Ishikawa (cell line): ENCODE measurements at regions not wholly inside any gene's neighbourhood (a gene's known extent, or its start where the extent isn't known, plus 50 kb on each side); places are given as distances from the start of the nearest gene placed in this dataset.
A peak's percentile ranks its signal among the peaks of the same experiment; 100 is the strongest.

Experiments
- CEBPB ChIP-seq: IDR thresholded peaks from 2 replicates; pipeline ENCODE4 v1.6.1; 2012
- CREB1 ChIP-seq: IDR thresholded peaks from 2 replicates; pipeline ENCODE4 v1.6.1; 2012; ENCODE audit warnings: low read depth
- EGR1 ChIP-seq: IDR thresholded peaks from 2 replicates; pipeline ENCODE4 v1.6.1; 2012
- EP300 ChIP-seq: IDR thresholded peaks from 2 replicates; pipeline ENCODE4 v1.6.1; 2012; ENCODE audit warnings: borderline replicate concordance
- FOXM1 ChIP-seq: IDR thresholded peaks from 2 replicates; pipeline ENCODE4 v1.6.1; 2012; ENCODE audit warnings: low read depth, borderline replicate concordance
- NFIC ChIP-seq: IDR thresholded peaks from 2 replicates; pipeline ENCODE4 v1.6.1; 2012
- RAD21 ChIP-seq: IDR thresholded peaks from 2 replicates; pipeline ENCODE4 v1.6.1; 2012; ENCODE audit warnings: low read depth
- TAF1 ChIP-seq: IDR thresholded peaks from 2 replicates; pipeline ENCODE4 v1.6.1; 2012; ENCODE audit warnings: low read depth, mild to moderate bottlenecking
- TCF12 ChIP-seq: IDR thresholded peaks from 2 replicates; pipeline ENCODE4 v1.6.1; 2012; ENCODE audit warnings: low read depth
- TEAD4 ChIP-seq: IDR thresholded peaks from 2 replicates; pipeline ENCODE4 v1.6.1; 2012
- YY1 ChIP-seq: IDR thresholded peaks from 2 replicates; pipeline ENCODE4 v1.6.1; 2012; ENCODE audit warnings: low read depth
- ZBTB7A ChIP-seq: IDR thresholded peaks from 2 replicates; pipeline ENCODE4 v1.6.1; 2012; ENCODE audit warnings: low read depth
- TF ChIP-seq, protein P1 (sequence below): IDR thresholded peaks from 2 replicates; pipeline ENCODE4 v1.6.1; 2012
- TF ChIP-seq, protein P2 (sequence below): IDR thresholded peaks from 2 replicates; pipeline ENCODE4 v1.6.1; 2012
- TF ChIP-seq, protein P3 (sequence below): IDR thresholded peaks from 2 replicates; pipeline ENCODE4 v1.6.1; 2012; ENCODE audit warnings: low read depth, mild to moderate bottlenecking

DNA sequence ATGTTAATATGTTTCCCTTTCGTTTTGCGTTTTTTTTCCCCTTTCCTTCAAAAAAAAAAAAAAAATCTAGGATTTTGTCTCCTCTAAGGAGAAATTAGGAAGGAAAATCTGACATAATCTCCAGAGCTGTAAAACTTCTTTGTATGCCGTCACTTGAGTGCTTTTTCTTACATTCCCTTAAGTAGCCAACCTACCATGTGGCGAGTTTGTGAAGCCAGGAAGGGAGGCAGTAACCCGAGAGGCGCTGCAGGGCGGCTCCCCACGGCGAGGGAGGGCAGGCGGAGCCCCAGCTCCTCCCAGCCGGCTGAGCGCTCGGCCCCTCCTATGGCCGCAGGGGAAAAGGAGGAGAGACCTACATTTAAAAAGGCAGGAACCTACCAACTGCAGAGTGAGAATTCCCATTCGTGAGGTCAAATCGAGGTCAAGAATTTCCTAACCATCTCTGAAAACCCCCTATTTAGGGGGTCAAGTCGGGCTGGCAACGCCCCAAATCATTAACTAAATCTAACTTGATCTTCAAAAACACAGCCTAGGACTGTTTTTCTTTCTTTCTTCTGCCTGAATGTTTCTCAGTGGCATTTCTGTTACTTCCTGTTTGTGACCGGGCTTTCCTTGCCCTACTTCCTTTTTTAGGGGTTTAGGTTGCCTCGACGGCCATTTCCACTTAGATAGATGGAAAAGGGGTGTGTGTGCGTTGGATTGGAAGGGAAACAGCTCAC lies 345.1 kb upstream of the KLF3 start:
- TF ChIP-seq CREB1 (no peak), NFIC (0 out of 2 replicates have a peak, but pooled peaks have one; percentile 9), TCF12 (peak; percentile 66; the same call in 1 of the 2 replicates), RAD21 (peak; percentile 1; the same call in 1 of the 2 replicates), EP300 (peak; percentile 40; the same call in 1 of the 2 replicates)
- TF ChIP-seq, protein P1, sequence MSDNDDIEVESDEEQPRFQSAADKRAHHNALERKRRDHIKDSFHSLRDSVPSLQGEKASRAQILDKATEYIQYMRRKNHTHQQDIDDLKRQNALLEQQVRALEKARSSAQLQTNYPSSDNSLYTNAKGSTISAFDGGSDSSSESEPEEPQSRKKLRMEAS, result peak; percentile 79
- TF ChIP-seq, protein P2, sequence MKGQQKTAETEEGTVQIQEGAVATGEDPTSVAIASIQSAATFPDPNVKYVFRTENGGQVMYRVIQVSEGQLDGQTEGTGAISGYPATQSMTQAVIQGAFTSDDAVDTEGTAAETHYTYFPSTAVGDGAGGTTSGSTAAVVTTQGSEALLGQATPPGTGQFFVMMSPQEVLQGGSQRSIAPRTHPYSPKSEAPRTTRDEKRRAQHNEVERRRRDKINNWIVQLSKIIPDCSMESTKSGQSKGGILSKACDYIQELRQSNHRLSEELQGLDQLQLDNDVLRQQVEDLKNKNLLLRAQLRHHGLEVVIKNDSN, result no peak

DNA sequence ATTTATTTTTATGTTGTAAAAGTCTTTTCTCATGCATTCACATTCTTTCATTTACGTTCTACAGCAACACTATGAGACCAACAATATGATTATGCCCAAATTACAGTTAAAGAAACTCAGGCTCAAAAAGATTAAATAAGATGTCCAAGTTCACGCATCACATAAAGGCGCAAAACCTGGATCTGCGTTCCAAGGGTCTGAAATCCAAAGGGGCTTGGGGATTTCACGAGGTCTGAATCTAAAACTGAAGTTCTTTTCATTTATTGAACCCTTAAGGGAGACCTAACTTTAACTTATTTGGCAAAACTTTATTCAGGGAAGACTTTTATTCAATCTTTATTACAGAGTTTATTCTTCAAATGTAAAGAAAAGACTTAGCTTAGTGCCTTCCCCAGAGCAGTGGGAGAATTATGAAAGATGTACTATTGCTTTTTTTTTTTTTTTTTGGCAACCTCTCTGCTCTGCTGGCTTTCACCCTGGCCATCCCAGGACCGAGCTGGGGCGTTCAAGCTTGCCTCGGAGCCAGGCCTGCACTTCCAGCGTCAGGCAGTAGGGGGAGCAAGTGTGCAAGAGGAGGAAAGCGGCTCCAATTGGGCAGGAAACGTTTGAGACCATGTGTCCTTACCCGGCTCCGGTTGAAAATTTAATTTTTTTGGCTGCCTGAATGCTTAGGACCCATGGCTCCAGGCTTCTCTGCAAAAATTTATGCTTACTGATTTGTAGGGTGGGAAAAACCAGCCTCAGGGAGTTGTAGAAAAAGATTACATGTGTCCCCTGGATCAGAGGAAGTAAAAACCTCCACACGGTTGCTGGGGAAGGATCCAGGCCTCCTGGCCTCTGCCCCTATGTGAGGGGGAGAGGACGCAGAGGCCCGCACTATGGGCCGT lies 344.3 kb upstream of the KLF3 start:
- TF ChIP-seq FOXM1, result no peak
- no peak for TF ChIP-seq CEBPB
- TF ChIP-seq TEAD4, result no peak
- TF ChIP-seq CREB1, result no peak
- peak; percentile 92 for TF ChIP-seq RAD21
- TF ChIP-seq, protein P1, result peak; percentile 55; the same call in 1 of the 2 replicates
- TF ChIP-seq, protein P2, result 0 out of 2 replicates have a peak, but pooled peaks have one; percentile 3
- TF ChIP-seq TAF1, result no peak
- TF ChIP-seq EGR1, result no peak
- TF ChIP-seq, protein P3, sequence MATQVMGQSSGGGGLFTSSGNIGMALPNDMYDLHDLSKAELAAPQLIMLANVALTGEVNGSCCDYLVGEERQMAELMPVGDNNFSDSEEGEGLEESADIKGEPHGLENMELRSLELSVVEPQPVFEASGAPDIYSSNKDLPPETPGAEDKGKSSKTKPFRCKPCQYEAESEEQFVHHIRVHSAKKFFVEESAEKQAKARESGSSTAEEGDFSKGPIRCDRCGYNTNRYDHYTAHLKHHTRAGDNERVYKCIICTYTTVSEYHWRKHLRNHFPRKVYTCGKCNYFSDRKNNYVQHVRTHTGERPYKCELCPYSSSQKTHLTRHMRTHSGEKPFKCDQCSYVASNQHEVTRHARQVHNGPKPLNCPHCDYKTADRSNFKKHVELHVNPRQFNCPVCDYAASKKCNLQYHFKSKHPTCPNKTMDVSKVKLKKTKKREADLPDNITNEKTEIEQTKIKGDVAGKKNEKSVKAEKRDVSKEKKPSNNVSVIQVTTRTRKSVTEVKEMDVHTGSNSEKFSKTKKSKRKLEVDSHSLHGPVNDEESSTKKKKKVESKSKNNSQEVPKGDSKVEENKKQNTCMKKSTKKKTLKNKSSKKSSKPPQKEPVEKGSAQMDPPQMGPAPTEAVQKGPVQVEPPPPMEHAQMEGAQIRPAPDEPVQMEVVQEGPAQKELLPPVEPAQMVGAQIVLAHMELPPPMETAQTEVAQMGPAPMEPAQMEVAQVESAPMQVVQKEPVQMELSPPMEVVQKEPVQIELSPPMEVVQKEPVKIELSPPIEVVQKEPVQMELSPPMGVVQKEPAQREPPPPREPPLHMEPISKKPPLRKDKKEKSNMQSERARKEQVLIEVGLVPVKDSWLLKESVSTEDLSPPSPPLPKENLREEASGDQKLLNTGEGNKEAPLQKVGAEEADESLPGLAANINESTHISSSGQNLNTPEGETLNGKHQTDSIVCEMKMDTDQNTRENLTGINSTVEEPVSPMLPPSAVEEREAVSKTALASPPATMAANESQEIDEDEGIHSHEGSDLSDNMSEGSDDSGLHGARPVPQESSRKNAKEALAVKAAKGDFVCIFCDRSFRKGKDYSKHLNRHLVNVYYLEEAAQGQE, result no peak
- no peak for TF ChIP-seq EP300
- TF ChIP-seq TCF12, result no peak
- no peak for TF ChIP-seq NFIC
- no peak for TF ChIP-seq ZBTB7A
- no peak for TF ChIP-seq YY1

DNA sequence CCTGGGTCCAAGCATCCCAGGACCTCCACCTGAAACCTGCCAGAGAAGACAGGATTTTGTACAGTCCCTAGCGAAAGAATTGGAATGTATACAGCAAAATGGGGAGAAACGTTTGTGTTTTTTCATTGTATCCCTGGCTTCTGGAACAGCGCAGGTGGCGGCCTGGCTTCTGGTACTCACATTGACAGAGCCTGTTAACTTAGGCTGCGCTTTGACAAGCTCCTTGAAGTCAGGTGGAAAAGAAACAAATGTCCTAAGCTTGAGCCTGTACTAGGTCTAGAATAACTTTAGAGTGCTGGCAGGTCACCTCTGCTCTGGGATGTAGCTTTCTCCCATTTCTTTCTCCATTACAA lies 343.7 kb upstream of the KLF3 start:
- TF ChIP-seq TAF1 (no peak), ZBTB7A (no peak)

DNA sequence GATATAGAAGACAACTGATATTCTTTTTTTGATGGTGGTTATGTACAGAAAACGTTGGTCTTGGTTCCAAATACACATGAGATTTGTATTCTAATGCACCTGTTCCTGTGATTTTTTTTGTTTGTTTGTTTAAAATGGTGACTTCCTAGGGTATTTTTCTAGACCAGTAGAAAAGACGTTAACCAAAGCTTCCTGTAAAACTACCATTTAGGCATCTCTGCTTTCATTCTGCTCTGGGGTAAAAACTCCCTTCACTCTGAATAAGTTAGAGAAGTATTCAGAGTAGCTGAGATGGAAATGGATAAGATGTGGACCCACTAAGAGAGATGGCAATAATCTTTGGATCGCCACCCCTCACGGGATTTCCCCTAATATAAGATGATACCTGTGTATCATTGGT lies 343.2 kb upstream of the KLF3 start:
- TF ChIP-seq ZBTB7A (no peak), EP300 (no peak), CREB1 (no peak), RAD21 (no peak), YY1 (no peak), FOXM1 (no peak), CEBPB (no peak), NFIC (no peak), TAF1 (no peak), TEAD4 (no peak), EGR1 (no peak)
- TF ChIP-seq, protein P2, result no peak
- TF ChIP-seq, protein P1, result no peak
- TF ChIP-seq, protein P3, result no peak

DNA sequence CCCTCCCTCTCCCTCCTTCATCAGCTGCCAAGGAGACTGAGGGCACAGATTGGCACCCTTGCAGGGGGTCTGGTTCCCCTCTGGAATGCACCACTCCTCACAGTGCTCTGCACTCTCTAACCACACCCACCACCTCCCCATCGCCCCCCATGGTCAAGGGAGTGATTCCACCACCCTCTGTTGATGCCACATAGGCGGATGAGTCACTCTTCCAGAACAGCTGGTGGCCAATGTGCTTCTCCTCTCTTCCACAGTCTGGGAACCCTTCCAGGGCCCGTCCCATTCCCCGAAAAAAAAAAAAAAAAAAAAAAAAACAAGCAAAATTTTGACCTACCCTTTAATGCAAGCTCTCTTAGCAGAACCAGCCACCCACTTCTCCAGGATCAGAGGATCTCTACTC lies 341.3 kb upstream of the KLF3 start:
- TF ChIP-seq EP300 (0 out of 2 replicates have a peak, but pooled peaks have one; percentile 41), TCF12 (peak; percentile 72), RAD21 (0 out of 2 replicates have a peak, but pooled peaks have one; percentile 1), CREB1 (no peak), FOXM1 (no peak; the same call in 1 of the 2 replicates), NFIC (peak; percentile 60), TEAD4 (peak; percentile 47), ZBTB7A (0 out of 2 replicates have a peak, but pooled peaks have one; percentile 40)
- TF ChIP-seq, protein P2, result no peak
